Embryonic facial prominence (tissue), 1 donor: ENCODE measurements at regions not wholly inside any gene's neighbourhood (a gene's known extent, or its start where the extent isn't known, plus 50 kb on each side); places are given as distances from the start of the nearest gene placed in this dataset.
"Not testable (repeated sequence)": the region's sequence is repeated elsewhere in the genome, so short reads cannot be mapped to it uniquely, and the experiment has no call there.

Source experiments
- DNase-seq: peaks from one replicate; pipeline ENCODE4 v3.0.0-alpha.2; 2016; ENCODE audit errors: extremely low spot score

- DNase-seq: no peak
These were observed 60.2 kb downstream of the GLUL start for GRCh38 chr1:182331387-182331786.

GRCh38 chr1:182330303-182330702 is 61.3 kb downstream of the GLUL start:
- no peak for DNase-seq

- no peak for DNase-seq
These were observed 62.1 kb downstream of the GLUL start for GRCh38 chr1:182329471-182329870.

- DNase-seq: no peak
These were observed 63.0 kb downstream of the GLUL start for GRCh38 chr1:182328591-182328990.

- DNase-seq: no peak
These were observed 66.3 kb downstream of the GLUL start for GRCh38 chr1:182325339-182325738.

GRCh38 chr1:182321532-182321931 is 70.1 kb downstream of the GLUL start:
- not testable (repeated sequence) for DNase-seq

GRCh38 chr1:182317611-182318161 is 73.9 kb downstream of the GLUL start:
- no peak for DNase-seq

GRCh38 chr1:182316454-182316853 is 75.1 kb downstream of the GLUL start:
- DNase-seq: not testable (repeated sequence)

- no peak for DNase-seq
These were observed 76.4 kb downstream of the GLUL start for GRCh38 chr1:182315167-182315556.

- no peak for DNase-seq
These were observed 81.8 kb downstream of the GLUL start for GRCh38 chr1:182309631-182310351.

- DNase-seq: no peak
These were observed 82.8 kb downstream of the GLUL start for GRCh38 chr1:182308826-182309225.

- DNase-seq: not testable (repeated sequence)
These were observed 84.1 kb downstream of the GLUL start for GRCh38 chr1:182307486-182307885.

GRCh38 chr1:182305861-182306260 is 85.7 kb downstream of the GLUL start:
- no peak for DNase-seq

- no peak for DNase-seq
These were observed 87.0 kb downstream of the GLUL start for GRCh38 chr1:182304627-182305026.

GRCh38 chr1:182304218-182304617 is 87.4 kb downstream of the GLUL start:
- no peak for DNase-seq

- DNase-seq: no peak
These were observed 87.8 kb downstream of the GLUL start for GRCh38 chr1:182303778-182304177.

GRCh38 chr1:182301467-182302198 is 90.0 kb downstream of the GLUL start:
- DNase-seq: no peak

GRCh38 chr1:182301026-182301436 is 90.6 kb downstream of the GLUL start:
- no peak for DNase-seq

GRCh38 chr1:182299728-182300616 is 91.6 kb downstream of the GLUL start:
- DNase-seq: no peak

GRCh38 chr1:182299054-182299727 is 92.4 kb downstream of the GLUL start:
- DNase-seq: not testable (repeated sequence)

GRCh38 chr1:182297335-182297734 is 94.3 kb downstream of the GLUL start:
- DNase-seq: no peak
